Choroid plexus epithelial cell (primary cell): ENCODE measurements at regions not wholly inside any gene's neighbourhood (a gene's known extent, or its start where the extent isn't known, plus 50 kb on each side); places are given as distances from the start of the nearest gene placed in this dataset.

ENCODE experiments used
- DNase-seq: peaks from one replicate; pipeline ENCODE4 v3.0.0-alpha.2; 2010; ENCODE audit warnings: low read depth
- H3K4me3 ChIP-seq: 2 replicates; pipeline ENCODE4 v1.5.1; 2011; ENCODE audit warnings: low read depth, mild to moderate bottlenecking, control low read depth, low read length, moderate library complexity
- TF ChIP-seq, protein P1 (sequence below): conservative IDR thresholded peaks from 2 replicates; pipeline ENCODE4 v1.5.1; 2011; ENCODE audit warnings: low read depth, mild to moderate bottlenecking, control low read depth, inconsistent platforms, low read length, moderate library complexity

DNA sequence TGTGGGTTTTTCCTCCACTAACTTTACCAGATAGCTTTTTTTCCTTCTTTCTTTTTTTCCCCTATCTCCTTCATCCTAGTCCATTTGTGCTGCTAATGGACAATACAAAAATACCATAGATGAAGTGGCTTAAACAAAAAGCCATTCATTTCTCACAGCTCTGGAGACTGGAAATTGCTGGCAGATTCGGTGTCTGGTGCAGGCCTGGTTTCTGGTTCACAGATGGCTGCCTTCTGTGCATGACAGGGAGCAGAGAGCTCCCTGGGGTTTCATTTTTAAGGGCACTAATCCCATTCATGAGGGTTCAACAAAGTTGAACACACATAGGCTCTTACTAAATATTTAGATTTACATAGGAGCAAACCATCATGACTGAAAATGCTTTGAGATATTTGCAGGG, 467.4 kb downstream of the TYW1 start:
- DNase-seq, result no peak
- TF ChIP-seq, protein P1, sequence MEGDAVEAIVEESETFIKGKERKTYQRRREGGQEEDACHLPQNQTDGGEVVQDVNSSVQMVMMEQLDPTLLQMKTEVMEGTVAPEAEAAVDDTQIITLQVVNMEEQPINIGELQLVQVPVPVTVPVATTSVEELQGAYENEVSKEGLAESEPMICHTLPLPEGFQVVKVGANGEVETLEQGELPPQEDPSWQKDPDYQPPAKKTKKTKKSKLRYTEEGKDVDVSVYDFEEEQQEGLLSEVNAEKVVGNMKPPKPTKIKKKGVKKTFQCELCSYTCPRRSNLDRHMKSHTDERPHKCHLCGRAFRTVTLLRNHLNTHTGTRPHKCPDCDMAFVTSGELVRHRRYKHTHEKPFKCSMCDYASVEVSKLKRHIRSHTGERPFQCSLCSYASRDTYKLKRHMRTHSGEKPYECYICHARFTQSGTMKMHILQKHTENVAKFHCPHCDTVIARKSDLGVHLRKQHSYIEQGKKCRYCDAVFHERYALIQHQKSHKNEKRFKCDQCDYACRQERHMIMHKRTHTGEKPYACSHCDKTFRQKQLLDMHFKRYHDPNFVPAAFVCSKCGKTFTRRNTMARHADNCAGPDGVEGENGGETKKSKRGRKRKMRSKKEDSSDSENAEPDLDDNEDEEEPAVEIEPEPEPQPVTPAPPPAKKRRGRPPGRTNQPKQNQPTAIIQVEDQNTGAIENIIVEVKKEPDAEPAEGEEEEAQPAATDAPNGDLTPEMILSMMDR, result no peak
- H3K4me3 ChIP-seq, result no peak overlapping the region

DNA sequence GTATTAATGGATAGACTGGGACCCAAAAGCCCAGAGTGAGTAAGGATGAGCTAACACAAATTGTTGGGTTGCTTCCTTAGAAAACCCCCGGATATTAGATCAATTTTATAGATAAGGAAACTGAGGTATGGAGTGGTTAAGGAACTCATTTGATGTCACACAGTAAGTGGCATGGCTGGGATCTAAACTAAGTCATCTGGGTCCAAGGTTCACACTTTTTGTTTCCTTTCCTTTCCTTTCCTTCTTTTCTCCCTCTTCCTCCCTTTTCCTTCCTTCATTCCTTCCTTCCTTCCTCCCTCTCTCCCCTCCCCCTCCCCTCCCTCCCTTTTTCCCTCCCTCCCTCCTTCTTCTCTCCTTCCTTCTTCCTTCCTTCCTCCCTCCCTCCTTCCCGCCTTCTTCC, 469.5 kb downstream of the TYW1 start:
- H3K4me3 ChIP-seq, result no peak overlapping the region
- TF ChIP-seq, protein P1, result no peak
- no peak for DNase-seq

DNA sequence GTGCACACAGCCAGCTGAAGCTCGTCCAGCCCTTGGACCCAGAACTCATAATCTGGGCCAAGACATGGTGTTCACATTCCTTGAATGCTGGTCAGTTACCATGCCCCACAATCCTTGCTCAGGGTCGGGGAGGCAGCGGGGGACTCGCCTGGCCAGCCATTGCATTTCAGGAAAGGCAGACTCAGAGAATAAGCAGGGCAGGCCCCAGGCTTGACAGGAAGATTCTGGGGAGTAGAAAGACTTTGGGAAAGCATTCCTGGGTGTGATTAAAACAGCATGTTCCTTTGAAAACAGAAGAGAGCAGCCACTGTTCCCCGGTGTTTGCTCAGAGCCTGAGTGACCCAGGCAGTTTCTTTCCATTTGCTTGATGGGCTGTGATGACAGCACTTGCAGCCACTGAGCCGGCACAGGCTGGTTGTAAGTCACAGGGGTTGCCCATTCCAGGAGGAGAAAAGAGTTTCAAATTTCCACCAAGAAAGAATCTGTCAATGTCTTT, 473.7 kb downstream of the TYW1 start:
- no peak for DNase-seq
- H3K4me3 ChIP-seq, result no peak overlapping the region
- TF ChIP-seq, protein P1, result no peak

DNA sequence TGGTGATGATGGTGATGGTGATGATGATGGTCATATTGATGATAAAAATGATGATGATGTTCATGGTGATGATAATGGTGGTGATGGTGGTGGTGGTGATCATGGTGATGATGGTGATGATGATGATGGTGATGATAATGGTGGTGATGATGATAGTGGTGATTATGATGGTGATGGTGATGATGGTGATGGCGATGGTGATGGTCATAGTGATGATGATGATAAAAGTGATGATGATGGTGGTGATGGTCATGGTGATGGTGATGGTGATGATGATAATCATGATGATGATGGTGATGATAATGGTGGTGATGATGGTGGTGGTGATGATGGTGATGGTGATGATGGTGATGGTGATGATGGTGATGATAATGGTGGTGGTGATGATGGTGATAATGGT, 478.7 kb downstream of the TYW1 start:
- TF ChIP-seq, protein P1, result no peak
- H3K4me3 ChIP-seq, result no peak overlapping the region
- no peak for DNase-seq

DNA sequence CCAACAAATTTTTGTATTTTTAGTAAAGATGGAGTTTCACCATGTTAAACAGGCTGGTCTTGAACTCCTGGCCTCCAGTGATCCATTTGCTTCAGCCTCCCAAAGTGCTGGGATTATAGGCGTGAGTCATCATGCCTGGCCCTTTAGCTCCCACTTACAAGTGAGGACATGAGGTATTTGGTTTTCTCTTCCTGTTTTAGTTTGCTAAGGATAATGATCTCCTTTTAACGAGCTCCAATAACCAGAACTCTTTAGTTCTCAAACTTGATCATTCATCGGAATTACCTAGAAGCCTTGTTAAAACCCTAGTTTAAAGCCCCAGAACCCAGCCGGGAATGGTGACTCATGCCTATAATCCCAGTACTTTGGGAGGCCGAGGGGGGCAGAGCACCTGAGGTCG, 481.4 kb downstream of the TYW1 start:
- DNase-seq, result no peak
- no peak overlapping the region for H3K4me3 ChIP-seq
- TF ChIP-seq, protein P1, result no peak

DNA sequence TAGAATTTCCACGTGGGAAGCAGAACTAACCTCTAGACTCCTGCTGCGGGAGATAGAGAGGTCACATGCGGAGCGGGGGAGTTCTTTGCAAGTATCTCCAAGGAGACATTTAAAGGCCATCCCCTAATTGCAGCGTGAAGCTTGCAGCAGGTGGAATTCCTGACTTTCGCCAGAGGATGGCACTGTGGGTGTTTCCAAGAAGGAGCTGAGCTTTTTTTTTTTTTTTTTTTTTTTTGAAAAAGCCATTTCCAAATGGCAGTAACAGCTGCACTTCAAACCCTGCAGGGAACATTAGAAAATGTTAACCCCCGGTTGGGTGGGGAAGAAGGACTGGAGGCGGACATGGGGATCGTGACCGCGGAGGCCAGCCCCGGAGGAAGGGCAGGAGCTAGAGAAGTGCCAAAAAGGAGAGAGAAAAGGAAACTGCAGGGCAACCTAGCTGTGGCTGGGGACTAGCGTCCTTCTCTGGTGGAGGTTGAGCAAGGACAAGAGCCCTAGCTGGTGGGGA, 487.7 kb downstream of the TYW1 start:
- TF ChIP-seq, protein P1, result peak; percentile 79
- H3K4me3 ChIP-seq, result no peak overlapping the region
- peak; percentile 77 for DNase-seq

DNA sequence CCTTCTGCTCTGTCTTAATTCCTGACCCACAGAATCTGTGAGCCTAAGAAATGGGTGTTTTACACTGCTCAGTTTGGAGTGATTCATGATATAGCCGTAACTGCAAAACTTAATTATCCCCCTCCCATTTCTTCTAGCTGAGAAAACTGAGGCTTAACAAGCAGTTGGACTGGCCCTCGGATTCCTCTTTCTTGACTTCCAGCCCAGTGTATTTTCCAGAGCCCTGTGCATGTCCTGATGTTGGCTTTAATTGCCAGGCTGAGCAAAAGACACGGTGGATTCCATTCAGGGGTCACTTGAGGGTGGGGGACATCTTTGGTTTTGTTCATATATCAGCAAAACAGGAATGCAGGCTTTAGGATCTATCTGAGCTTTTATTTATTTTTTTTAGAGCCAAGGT, 489.8 kb downstream of the TYW1 start:
- no peak for DNase-seq
- TF ChIP-seq, protein P1, result no peak

More for the DNA sequence above, 489.8 kb downstream of the TYW1 start:
- no peak overlapping the region for H3K4me3 ChIP-seq
